RWPE2 (cell line): ENCODE measurements at regions not wholly inside any gene's neighbourhood (a gene's known extent, or its start where the extent isn't known, plus 50 kb on each side); places are given as distances from the start of the nearest gene placed in this dataset.

Experiments
- ATAC-seq: fragments of 200-7000 bp; cut with Tn5 transposase; 3 replicates; pipeline ENCODE4 v1.9.1; 2021; ENCODE audit warnings: low read depth
- DNase-seq: peaks from one replicate; pipeline ENCODE4 v3.0.0-alpha.2; 2020; ENCODE audit warnings: low spot score
- H3K27ac ChIP-seq: fragments of 450-650 bp; 2 replicates; pipeline ENCODE4 v1.5.1; 2017; ENCODE audit warnings: mild to moderate bottlenecking; ENCODE audit not compliant: poor library complexity, severe bottlenecking
- H3K27me3 ChIP-seq: fragments of 250-450 bp; sonication (Bioruptor Pico); 2 replicates; pipeline ENCODE4 v1.5.1; 2021; ENCODE audit warnings: mild to moderate bottlenecking, moderate library complexity; ENCODE audit not compliant: insufficient read depth, poor library complexity, severe bottlenecking
- H3K36me3 ChIP-seq: fragments of 250-450 bp; sonication (Bioruptor Pico); 2 replicates; pipeline ENCODE4 v1.5.1; 2020; ENCODE audit warnings: low read depth, mild to moderate bottlenecking, moderate library complexity
- H3K4me1 ChIP-seq: fragments of 250-450 bp; sonication (Bioruptor Pico); 2 replicates; pipeline ENCODE4 v1.5.1; 2021; ENCODE audit warnings: mild to moderate bottlenecking, moderate library complexity; ENCODE audit not compliant: insufficient read depth, poor library complexity, severe bottlenecking
- H3K4me3 ChIP-seq: fragments of 250-450 bp; sonication (Bioruptor Pico); 2 replicates; pipeline ENCODE4 v1.5.1; 2021; ENCODE audit warnings: mild to moderate bottlenecking, moderate library complexity; ENCODE audit not compliant: severe bottlenecking
- H3K9me3 ChIP-seq: fragments of 250-450 bp; sonication (Bioruptor Pico); 2 replicates; pipeline ENCODE4 v1.5.1; 2021; ENCODE audit warnings: mild to moderate bottlenecking, moderate library complexity; ENCODE audit not compliant: severe bottlenecking
- TF ChIP-seq, protein P1 (sequence below): fragments of 450-650 bp; IDR thresholded peaks from one replicate; pipeline ENCODE4 v1.5.1; 2017; ENCODE audit warnings: mild to moderate bottlenecking, moderate library complexity; ENCODE audit not compliant: poor library complexity, severe bottlenecking

DNA sequence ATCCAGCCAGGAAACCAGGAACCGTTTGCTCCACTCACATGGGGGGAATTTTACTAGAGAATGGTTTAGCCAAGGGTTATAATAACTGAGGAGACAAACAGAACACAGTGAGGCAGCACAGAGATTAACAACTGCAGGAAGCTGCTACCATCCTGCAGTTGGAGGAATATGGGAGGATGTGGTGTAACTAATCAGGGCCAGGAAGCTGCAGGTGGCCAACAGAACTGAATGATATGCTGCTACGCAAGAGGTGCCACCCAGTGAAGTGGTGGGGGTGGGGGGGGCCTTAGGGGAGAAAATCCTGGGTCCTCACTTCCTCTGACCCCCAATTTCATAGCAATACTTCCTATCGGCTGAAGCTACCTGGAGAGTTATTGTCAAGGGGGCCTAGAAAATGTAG is 306.4 kb upstream of the STT3B start:
- TF ChIP-seq, protein P1, sequence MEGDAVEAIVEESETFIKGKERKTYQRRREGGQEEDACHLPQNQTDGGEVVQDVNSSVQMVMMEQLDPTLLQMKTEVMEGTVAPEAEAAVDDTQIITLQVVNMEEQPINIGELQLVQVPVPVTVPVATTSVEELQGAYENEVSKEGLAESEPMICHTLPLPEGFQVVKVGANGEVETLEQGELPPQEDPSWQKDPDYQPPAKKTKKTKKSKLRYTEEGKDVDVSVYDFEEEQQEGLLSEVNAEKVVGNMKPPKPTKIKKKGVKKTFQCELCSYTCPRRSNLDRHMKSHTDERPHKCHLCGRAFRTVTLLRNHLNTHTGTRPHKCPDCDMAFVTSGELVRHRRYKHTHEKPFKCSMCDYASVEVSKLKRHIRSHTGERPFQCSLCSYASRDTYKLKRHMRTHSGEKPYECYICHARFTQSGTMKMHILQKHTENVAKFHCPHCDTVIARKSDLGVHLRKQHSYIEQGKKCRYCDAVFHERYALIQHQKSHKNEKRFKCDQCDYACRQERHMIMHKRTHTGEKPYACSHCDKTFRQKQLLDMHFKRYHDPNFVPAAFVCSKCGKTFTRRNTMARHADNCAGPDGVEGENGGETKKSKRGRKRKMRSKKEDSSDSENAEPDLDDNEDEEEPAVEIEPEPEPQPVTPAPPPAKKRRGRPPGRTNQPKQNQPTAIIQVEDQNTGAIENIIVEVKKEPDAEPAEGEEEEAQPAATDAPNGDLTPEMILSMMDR = no peak
- H3K36me3 ChIP-seq = no peaks in the 10 kb centered on the region
- H3K27ac ChIP-seq = no peak overlapping the region
- ATAC-seq (no peak), DNase-seq (no peak)
- no peaks in the 10 kb centered on the region for H3K27me3 ChIP-seq
- no peaks in the 10 kb centered on the region for H3K9me3 ChIP-seq
- H3K4me3 ChIP-seq = no peak overlapping the region
- no peaks in the 10 kb centered on the region for H3K4me1 ChIP-seq

- Histone ChIP-seq H3K9me3 (no peaks in the 10 kb centered on the region), H3K27me3 (no peaks in the 10 kb centered on the region), H3K27ac (no peak overlapping the region), H3K4me1 (no peaks in the 10 kb centered on the region), H3K36me3 (no peaks in the 10 kb centered on the region), H3K4me3 (no peak overlapping the region)
- ATAC-seq (no peak), DNase-seq (no peak)
- TF ChIP-seq, protein P1 = no peak
These were observed 305.6 kb upstream of the STT3B start for GRCh38 chr3:31227131-31227562.

GRCh38 chr3:31230425-31231223 is 302.1 kb upstream of the STT3B start:
- TF ChIP-seq, protein P1 = no peak
- ATAC-seq = no peak

GRCh38 chr3:31232055-31233025 is 300.4 kb upstream of the STT3B start:
- Histone ChIP-seq H3K9me3 (no peaks in the 10 kb centered on the region), H3K27me3 (no peaks in the 10 kb centered on the region), H3K4me3 (no peak overlapping the region), H3K27ac (no peak overlapping the region), H3K36me3 (no peaks in the 10 kb centered on the region), H3K4me1 (no peaks in the 10 kb centered on the region)
- DNase-seq (no peak), ATAC-seq (no peak)
- TF ChIP-seq, protein P1 = no peak

More at GRCh38 chr3:31230425-31231223, 302.1 kb upstream of the STT3B start:
- Histone ChIP-seq H3K36me3 (no peaks in the 10 kb centered on the region), H3K4me3 (no peak overlapping the region), H3K27me3 (no peaks in the 10 kb centered on the region), H3K9me3 (no peaks in the 10 kb centered on the region), H3K4me1 (no peaks in the 10 kb centered on the region), H3K27ac (no peak overlapping the region)
- DNase-seq = no peak
